ENCODE measurements at regions not wholly inside any gene's neighbourhood (a gene's known extent, or its start where the extent isn't known, plus 50 kb on each side); places are given as distances from the start of the nearest gene placed in this dataset.

DNA sequence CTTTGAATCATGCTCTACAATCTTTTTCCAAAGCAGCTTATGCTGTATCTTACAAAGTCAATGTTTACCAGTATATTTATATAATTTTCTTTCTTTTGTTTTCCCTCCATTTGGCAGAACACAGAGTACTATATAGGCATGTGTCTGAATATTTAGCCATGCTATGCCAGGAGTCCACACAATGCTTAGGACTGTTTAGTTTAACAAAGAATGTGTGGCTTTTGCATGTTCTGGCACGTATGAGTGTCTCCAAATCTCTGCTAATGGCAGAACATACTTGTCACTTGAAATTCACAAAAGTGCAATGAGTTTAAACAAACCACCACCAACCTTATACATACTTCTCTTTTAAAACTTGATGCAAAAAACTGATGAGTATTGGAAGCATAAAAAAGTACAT is 268.0 kb downstream of the NR4A2 start (continued):
- no peak for TF ChIP-seq BACH1 (IDR thresholded peaks at IDR 0.05; ENCODE audit: low read length)

DNA sequence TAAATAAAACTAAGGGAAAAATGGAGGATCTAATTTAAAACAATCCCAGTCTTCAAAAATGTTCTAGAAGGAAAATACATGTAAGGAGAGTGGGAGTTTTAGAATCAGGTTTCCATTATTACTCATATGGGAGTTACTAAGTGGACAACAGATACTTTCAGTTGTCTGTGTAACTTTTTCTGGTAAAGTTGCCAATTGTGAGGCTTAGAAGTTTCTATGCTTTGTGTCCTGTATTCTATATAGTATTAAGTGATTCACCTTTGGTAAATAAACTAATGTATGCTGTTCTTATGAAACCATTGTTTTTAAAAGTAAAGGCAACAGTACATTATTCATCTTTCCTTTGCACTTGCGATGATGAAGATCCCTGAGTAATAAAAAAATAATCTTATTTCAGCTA is 274.9 kb downstream of the NR4A2 start:
- H3K36me3 ChIP-seq (ENCODE audit: control insufficient read depth in 2 of 4, insufficient read depth in 4 of 4, low read length in 3 of 4): no peaks in the 10 kb centered on the region
- no peak overlapping the region for H4K91ac ChIP-seq (replicated peaks; ENCODE audit: insufficient read length, low read length)
- CTCF ChIA-PET (ENCODE audit: partially characterized antibody): interaction anchor here (0.9 kb wide), 1 partner anchor 221 kb away, joined by 3 read pairs; no protein-coding TSS in a partner anchor
- H2AFZ ChIP-seq (ENCODE audit: low read length): no peak overlapping the region
- no peak overlapping the region for H4K5ac ChIP-seq (ENCODE audit: insufficient read length, low read depth, low read length)
- H3K4ac ChIP-seq (replicated peaks; ENCODE audit: insufficient read length, low read depth, low read length): no peak overlapping the region
- H2BK20ac ChIP-seq (ENCODE audit: low read length): no peak overlapping the region
- H2BK15ac ChIP-seq (ENCODE audit: low read length): no peak overlapping the region
- no peak overlapping the region for H2AK5ac ChIP-seq (ENCODE audit: low read depth, low read length)
- no peaks in the 10 kb centered on the region for H3K27me3 ChIP-seq (replicated peaks in 1 of 4; ENCODE audit: control insufficient read depth in 3 of 4, extremely low read depth in 1 of 4, insufficient read depth in 3 of 4, low read length in 3 of 4)
- no peak overlapping the region for H3K9ac ChIP-seq (replicated peaks in 1 of 4; ENCODE audit: extremely low read depth in 1 of 4, low read depth in 3 of 4, low read length in 3 of 4)
- no peak for DNase-seq (ENCODE audit: low read depth in 1 of 2, low spot score in 2 of 2)
- H3K79me1 ChIP-seq (ENCODE audit: low read depth, low read length): no peaks in the 10 kb centered on the region
- H3K23ac ChIP-seq (ENCODE audit: insufficient read length): no peak overlapping the region
- no peaks in the 10 kb centered on the region for H4K20me1 ChIP-seq (replicated peaks in 1 of 2; ENCODE audit: control insufficient read depth in 1 of 2, insufficient read depth in 2 of 2, low read length in 2 of 2)
- no peaks in the 10 kb centered on the region for H3K4me1 ChIP-seq (replicated peaks in 1 of 4; ENCODE audit: control insufficient read depth in 3 of 4, insufficient read depth in 4 of 4, low read length in 3 of 4)
- 84% methylated on average over 1 of the region's 1 CpG; no CpG with 5 or more reads in 1 of the 2 experiments for WGBS, 2 experiments (ENCODE audit: extremely low coverage in 1 of 2, insufficient coverage in 1 of 2, insufficient read length in 1 of 2, insufficient replicate concordance in 2 of 2, low coverage in 1 of 2, low lambda C conversion rate in 2 of 2, missing lambda C conversion rate in 1 of 2)
- POLR2A ChIA-PET (ENCODE audit: partially characterized antibody): no interaction called here
- no peak overlapping the region for H3K56ac ChIP-seq (replicated peaks; ENCODE audit: insufficient read length, low read depth, low read length)
- no peak overlapping the region for H3K4me3 ChIP-seq (ENCODE audit: extremely low read depth in 1 of 4, insufficient read depth in 2 of 4, low read depth in 3 of 4, low read length in 4 of 4)
- H4K8ac ChIP-seq (ENCODE audit: extremely low read depth, insufficient read depth, low read length): no peak overlapping the region
- no peak overlapping the region for H3K27ac ChIP-seq (ENCODE audit: low read depth, low read length)
- H3K14ac ChIP-seq (ENCODE audit: insufficient read length): no peak overlapping the region
- no peak overlapping the region for H3K18ac ChIP-seq (ENCODE audit: extremely low read depth, low read length)
- H2BK120ac ChIP-seq (replicated peaks; ENCODE audit: low read depth, low read length): no peak overlapping the region
- no peak for TF ChIP-seq JUN (IDR thresholded peaks at IDR 0.05; ENCODE audit: low read depth, low read length)
- TF ChIP-seq RXRA (IDR thresholded peaks at IDR 0.05; ENCODE audit: insufficient read depth, low read depth, low read length): no peak
- no peak for TF ChIP-seq MAFK (IDR thresholded peaks at IDR 0.05; ENCODE audit: low read depth, low read length)
- no peak for TF ChIP-seq TBP (IDR thresholded peaks at IDR 0.05; ENCODE audit: low read depth, low read length)
- no peak for TF ChIP-seq SRF (IDR thresholded peaks at IDR 0.05; ENCODE audit: low read depth, low read length)
- no peak for TF ChIP-seq TEAD4 (IDR thresholded peaks at IDR 0.05; ENCODE audit: low read depth, low read length)
- TF ChIP-seq, protein P1, sequence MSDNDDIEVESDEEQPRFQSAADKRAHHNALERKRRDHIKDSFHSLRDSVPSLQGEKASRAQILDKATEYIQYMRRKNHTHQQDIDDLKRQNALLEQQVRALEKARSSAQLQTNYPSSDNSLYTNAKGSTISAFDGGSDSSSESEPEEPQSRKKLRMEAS (IDR thresholded peaks at IDR 0.05): no peak
- no peak for TF ChIP-seq KDM5A (IDR thresholded peaks at IDR 0.05; ENCODE audit: low read length)
- TF ChIP-seq NANOG (IDR thresholded peaks at IDR 0.05; ENCODE audit: insufficient read depth, low read depth, low read length, poor library complexity, severe bottlenecking): no peak
- TF ChIP-seq EZH2 (IDR thresholded peaks at IDR 0.05; ENCODE audit: low read depth, low read length, severe bottlenecking): no peak
- no peak for TF ChIP-seq ZNF274 (IDR thresholded peaks at IDR 0.05; ENCODE audit: borderline replicate concordance, extremely low read depth, low read length)
- no peak for TF ChIP-seq POLR2AphosphoS5 (IDR thresholded peaks at IDR 0.05; ENCODE audit: low read depth, low read length)
- no peaks in the 10 kb centered on the region for H3K9me3 ChIP-seq (ENCODE audit: insufficient read depth in 2 of 2, low read depth in 1 of 2, low read length in 1 of 2)
- H3K79me2 ChIP-seq (ENCODE audit: control insufficient read depth in 1 of 2, insufficient read depth in 2 of 2, low read length in 2 of 2): no peaks in the 10 kb centered on the region
- no peak overlapping the region for H3K4me2 ChIP-seq (ENCODE audit: insufficient read depth in 1 of 2, low read depth in 2 of 2, low read length in 2 of 2)
- no peak overlapping the region for H2BK5ac ChIP-seq (ENCODE audit: low read depth, low read length)
- no peak for FAIRE-seq
- H3K23me2 ChIP-seq (ENCODE audit: low read depth, low read length): no peaks in the 10 kb centered on the region
- H2BK12ac ChIP-seq (ENCODE audit: low read depth, low read length): no peak overlapping the region

Measured in H1 (cell line).